Activated CD8-positive, alpha-beta memory T cell treated with anti-CD3 and anti-CD28 coated beads, Interleukin-2, amount 10 ng/mL, durations not matched to agents 7 days and 5 days (primary cell): ENCODE measurements at regions not wholly inside any gene's neighbourhood (a gene's known extent, or its start where the extent isn't known, plus 50 kb on each side); places are given as distances from the start of the nearest gene placed in this dataset.

ENCODE experiments used
- ATAC-seq: fragments of 150-1000 bp; cut with Tn5 transposase; one replicate; pipeline ENCODE4 v1.10.0; 2021; ENCODE audit warnings: moderate library complexity
- CTCF ChIA-PET: fragments of 350-600 bp; sonication (Branson Sonifier 250); formaldehyde crosslinking; loops from one replicate; lab custom pipeline; 2021; ENCODE audit warnings: antibody characterized with exemption; lab: Charles Lee
- DNase-seq: peaks from one replicate; pipeline ENCODE4 v3.0.0-alpha.2; 2020
- H3K27ac Mint-ChIP-seq: one replicate; pipeline ENCODE4 v1.8.0; 2021; ENCODE audit warnings: mild to moderate bottlenecking, mixed read lengths
- H3K27me3 Mint-ChIP-seq: one replicate; pipeline ENCODE4 v1.8.0; 2021; ENCODE audit warnings: mixed read lengths
- H3K36me3 Mint-ChIP-seq: one replicate; pipeline ENCODE4 v1.8.0; 2021; ENCODE audit warnings: mild to moderate bottlenecking, mixed read lengths
- H3K4me1 Mint-ChIP-seq: one replicate; pipeline ENCODE4 v1.8.0; 2021; ENCODE audit warnings: mixed read lengths
- H3K4me3 Mint-ChIP-seq: one replicate; pipeline ENCODE4 v1.8.0; 2021; ENCODE audit warnings: mild to moderate bottlenecking, moderate library complexity, mixed read lengths
- H3K9me3 Mint-ChIP-seq: one replicate; pipeline ENCODE4 v1.8.0; 2022; ENCODE audit warnings: low read depth, mixed read lengths

GRCh38 chrX:107565015-107565414, 63.3 kb upstream of the PRPS1 start:
- Mint-ChIP-seq H3K9me3 (no peaks in the 10 kb centered on the region), H3K27me3 (peaks cover 6% of the 10 kb centered on the region), H3K4me1 (no peaks in the 10 kb centered on the region), H3K4me3 (no peak overlapping the region), H3K27ac (no peak overlapping the region), H3K36me3 (no peaks in the 10 kb centered on the region)
- CTCF ChIA-PET: no interaction called here
- DNase-seq (no peak), ATAC-seq (no peak)

DNA sequence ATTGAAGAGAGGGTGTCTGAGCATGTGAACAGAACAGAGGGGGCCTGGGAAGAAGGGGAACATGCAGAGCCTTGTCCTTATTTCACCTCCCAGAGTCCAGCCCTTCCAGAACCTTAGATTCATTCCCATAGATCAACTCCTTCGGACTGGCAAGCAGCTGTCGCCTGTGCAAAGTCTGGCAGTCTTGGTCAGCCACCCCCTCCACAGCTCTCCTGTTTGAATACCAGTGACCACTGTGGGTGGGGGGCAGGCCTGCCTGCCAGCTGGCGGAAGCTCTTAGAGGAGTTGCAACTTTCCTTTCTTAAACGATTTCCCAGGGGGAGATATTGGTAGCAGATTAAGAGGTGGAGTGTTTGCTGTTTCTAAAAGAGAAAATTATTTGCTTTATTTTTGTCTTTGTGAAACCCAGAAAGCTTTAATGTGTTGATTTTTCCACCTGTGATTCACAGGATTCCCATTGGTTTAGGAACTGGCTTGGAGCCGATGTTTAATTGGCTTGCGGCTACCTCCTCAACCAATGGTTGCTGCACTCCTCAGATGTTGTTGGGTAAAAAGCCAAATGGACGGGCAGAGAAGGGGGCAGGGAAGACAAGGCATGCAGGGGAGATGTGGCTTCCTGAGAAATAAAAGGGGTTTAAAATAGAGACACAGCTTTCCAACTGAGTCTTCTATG, 62.2 kb upstream of the PRPS1 start:
- CTCF ChIA-PET: no interaction called here
- Mint-ChIP-seq H3K27me3 (peaks cover 6% of the 10 kb centered on the region), H3K27ac (no peak overlapping the region), H3K4me3 (no peak overlapping the region), H3K36me3 (no peaks in the 10 kb centered on the region), H3K9me3 (no peaks in the 10 kb centered on the region), H3K4me1 (no peaks in the 10 kb centered on the region)
- DNase-seq (no peak), ATAC-seq (no peak)

- CTCF ChIA-PET: no interaction called here
- H3K27me3 Mint-ChIP-seq: peaks cover 6% of the 10 kb centered on the region
- H3K4me3 Mint-ChIP-seq: no peak overlapping the region
- H3K4me1 Mint-ChIP-seq: no peaks in the 10 kb centered on the region
- H3K27ac Mint-ChIP-seq: no peak overlapping the region
- no peaks in the 10 kb centered on the region for H3K9me3 Mint-ChIP-seq
- H3K36me3 Mint-ChIP-seq: no peaks in the 10 kb centered on the region
- DNase-seq: no peak
- ATAC-seq: no peak
Observed at GRCh38 chrX:107566604-107567262, 61.6 kb upstream of the PRPS1 start.

GRCh38 chrX:107567370-107567769, 60.9 kb upstream of the PRPS1 start:
- H3K27me3 Mint-ChIP-seq: peaks cover 6% of the 10 kb centered on the region
- H3K36me3 Mint-ChIP-seq: peaks cover 3% of the 10 kb centered on the region
- H3K4me1 Mint-ChIP-seq: no peaks in the 10 kb centered on the region

DNA sequence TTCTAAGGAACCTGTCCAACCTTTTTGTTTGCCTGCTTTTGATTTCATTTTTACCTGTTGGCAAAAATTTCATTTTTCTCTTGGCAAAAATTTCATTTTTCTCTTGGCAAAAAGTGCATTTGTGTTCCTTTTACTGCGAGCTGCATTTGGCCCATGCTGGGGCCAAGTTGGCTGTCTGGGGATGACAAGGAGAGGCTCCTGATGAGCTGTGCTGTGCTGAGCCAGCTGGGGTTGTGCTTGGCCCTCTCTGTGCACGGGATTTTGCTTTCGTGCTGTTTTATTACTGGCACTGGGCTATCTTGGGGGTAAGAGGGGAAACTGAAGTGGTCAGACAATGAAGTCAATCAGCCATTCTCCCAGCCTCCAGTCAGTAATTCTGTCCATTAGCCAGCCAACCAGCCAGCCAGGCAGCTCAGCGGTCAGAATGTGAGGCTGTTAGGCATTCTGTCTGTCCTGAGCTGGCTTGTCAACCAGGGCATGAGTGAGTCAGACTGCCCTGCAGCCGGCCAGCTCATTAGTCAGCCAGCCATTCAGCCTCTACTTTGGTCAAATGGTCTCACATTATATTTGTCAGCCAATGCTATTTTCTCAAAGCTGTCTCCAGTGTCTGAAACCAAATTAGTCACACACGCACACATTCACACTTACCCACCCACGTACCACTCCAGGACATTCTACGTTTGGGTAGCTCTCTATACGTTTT, 56.9 kb upstream of the PRPS1 start:
- no peak for ATAC-seq

More at GRCh38 chrX:107567370-107567769, 60.9 kb upstream of the PRPS1 start:
- no peak overlapping the region for H3K27ac Mint-ChIP-seq
- H3K9me3 Mint-ChIP-seq: no peaks in the 10 kb centered on the region
- DNase-seq: no peak
- CTCF ChIA-PET: no interaction called here
- no peak overlapping the region for H3K4me3 Mint-ChIP-seq
- ATAC-seq: no peak

GRCh38 chrX:107573016-107573415, 55.3 kb upstream of the PRPS1 start:
- no peak overlapping the region for H3K27ac Mint-ChIP-seq
- no peaks in the 10 kb centered on the region for H3K9me3 Mint-ChIP-seq
- H3K27me3 Mint-ChIP-seq: no peaks in the 10 kb centered on the region
- DNase-seq: no peak
- ATAC-seq: no peak
- peaks cover 7% of the 10 kb centered on the region for H3K4me1 Mint-ChIP-seq
- CTCF ChIA-PET: no interaction called here
- H3K36me3 Mint-ChIP-seq: peaks cover 3% of the 10 kb centered on the region
- no peak overlapping the region for H3K4me3 Mint-ChIP-seq

More for the DNA sequence above, 56.9 kb upstream of the PRPS1 start:
- peaks cover 3% of the 10 kb centered on the region for H3K36me3 Mint-ChIP-seq
- DNase-seq: no peak
- peaks cover 6% of the 10 kb centered on the region for H3K27me3 Mint-ChIP-seq
- H3K27ac Mint-ChIP-seq: no peak overlapping the region
- CTCF ChIA-PET: no interaction called here
- H3K4me1 Mint-ChIP-seq: peaks cover under 1% of the 10 kb centered on the region
- H3K9me3 Mint-ChIP-seq: no peaks in the 10 kb centered on the region
- H3K4me3 Mint-ChIP-seq: no peak overlapping the region

GRCh38 chrX:107574054-107574683, 54.1 kb upstream of the PRPS1 start:
- CTCF ChIA-PET: no interaction called here
- Mint-ChIP-seq H3K27ac (no peak overlapping the region), H3K9me3 (no peaks in the 10 kb centered on the region), H3K4me3 (no peak overlapping the region), H3K27me3 (no peaks in the 10 kb centered on the region), H3K36me3 (peaks cover 3% of the 10 kb centered on the region), H3K4me1 (peaks cover 7% of the 10 kb centered on the region)
- no peak for DNase-seq
- no peak for ATAC-seq

DNA sequence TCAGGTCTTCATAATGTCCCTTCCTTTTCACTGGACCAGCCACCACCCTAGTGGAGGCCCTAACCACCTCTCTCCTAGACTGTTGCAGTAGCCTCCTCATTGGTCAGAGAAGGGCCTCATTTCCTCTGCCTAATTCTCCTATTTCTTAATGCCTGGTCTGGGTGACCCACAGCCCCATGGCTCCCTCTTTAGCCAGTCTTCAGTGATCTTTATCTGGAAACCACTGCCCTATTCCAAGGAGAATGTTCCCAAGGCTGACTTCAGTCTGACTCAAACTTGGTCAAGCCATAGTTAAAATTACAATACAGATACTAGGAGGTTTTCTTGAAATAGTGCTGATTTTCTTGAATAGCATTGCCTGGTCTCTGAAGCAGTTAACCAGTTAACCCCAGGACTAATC, 53.6 kb upstream of the PRPS1 start:
- no peaks in the 10 kb centered on the region for H3K27me3 Mint-ChIP-seq
- H3K4me1 Mint-ChIP-seq: peaks cover 7% of the 10 kb centered on the region
- H3K9me3 Mint-ChIP-seq: no peaks in the 10 kb centered on the region
- ATAC-seq (no peak), DNase-seq (no peak)
- CTCF ChIA-PET: no interaction called here
- no peak overlapping the region for H3K27ac Mint-ChIP-seq
- H3K4me3 Mint-ChIP-seq: no peak overlapping the region
- peaks cover 3% of the 10 kb centered on the region for H3K36me3 Mint-ChIP-seq

DNA sequence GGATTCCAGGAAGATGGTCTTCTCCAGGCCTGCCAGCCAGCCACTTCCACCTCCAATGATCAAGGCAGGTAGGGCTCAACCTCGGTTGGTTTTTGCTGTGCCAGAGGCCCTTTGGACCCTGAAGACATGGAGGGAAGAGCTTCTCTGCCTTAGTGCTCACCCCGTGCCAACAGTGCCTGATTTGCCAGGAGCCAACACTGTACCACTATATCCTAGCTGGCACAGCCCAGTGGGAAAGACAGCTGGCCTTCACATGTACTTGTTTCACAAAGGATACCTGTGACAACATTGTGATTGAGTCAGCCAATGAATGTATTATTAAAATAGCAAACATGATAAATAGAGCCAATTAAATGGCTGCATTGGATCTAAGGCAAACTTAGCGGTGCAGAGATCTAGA, 51.9 kb upstream of the PRPS1 start:
- no peaks in the 10 kb centered on the region for H3K27me3 Mint-ChIP-seq
- no peak for DNase-seq
- no peak for ATAC-seq
- H3K4me3 Mint-ChIP-seq: no peak overlapping the region
- no peak overlapping the region for H3K27ac Mint-ChIP-seq
- CTCF ChIA-PET: no interaction called here
- H3K36me3 Mint-ChIP-seq: peaks cover 3% of the 10 kb centered on the region
- peaks cover 7% of the 10 kb centered on the region for H3K4me1 Mint-ChIP-seq
- no peaks in the 10 kb centered on the region for H3K9me3 Mint-ChIP-seq

- Mint-ChIP-seq H3K36me3 (peaks cover 3% of the 10 kb centered on the region), H3K27me3 (no peaks in the 10 kb centered on the region), H3K4me1 (peaks cover 7% of the 10 kb centered on the region), H3K9me3 (no peaks in the 10 kb centered on the region), H3K27ac (no peak overlapping the region), H3K4me3 (no peak overlapping the region)
- ATAC-seq: peak; percentile 58
- CTCF ChIA-PET: no interaction called here
- DNase-seq: peak; percentile 49
Observed at GRCh38 chrX:107576841-107577240, 51.5 kb upstream of the PRPS1 start.

DNA sequence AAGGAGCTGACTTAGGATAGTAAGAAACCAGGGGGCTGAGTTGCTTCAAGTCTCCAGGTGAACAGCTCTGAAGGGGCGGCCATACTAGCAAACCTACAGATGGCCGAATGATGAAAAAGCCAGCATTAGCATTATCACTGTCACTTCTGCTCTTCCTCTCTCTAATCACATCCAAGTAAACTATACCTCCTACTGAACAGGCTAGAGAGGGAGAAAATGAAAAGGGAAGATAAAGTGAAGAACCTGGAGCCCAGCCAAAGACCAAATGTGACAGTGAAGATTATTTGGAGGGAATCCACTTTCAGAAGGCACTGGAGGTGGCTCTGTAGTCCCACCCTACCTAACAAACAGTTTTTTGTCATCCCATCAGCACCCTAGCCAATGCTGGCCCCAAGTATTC, 50.4 kb upstream of the PRPS1 start:
- Mint-ChIP-seq H3K4me1 (peaks cover 7% of the 10 kb centered on the region), H3K27ac (no peak overlapping the region), H3K9me3 (no peaks in the 10 kb centered on the region), H3K4me3 (no peak overlapping the region), H3K36me3 (no peaks in the 10 kb centered on the region), H3K27me3 (no peaks in the 10 kb centered on the region)
- ATAC-seq (no peak), DNase-seq (no peak)
- CTCF ChIA-PET: no interaction called here
